GM21381 (cell line): ENCODE measurements at regions not wholly inside any gene's neighbourhood (a gene's known extent, or its start where the extent isn't known, plus 50 kb on each side); places are given as distances from the start of the nearest gene placed in this dataset.
"Not testable (repeated sequence)": the region's sequence is repeated elsewhere in the genome, so short reads cannot be mapped to it uniquely, and the experiment has no call there.

Experiments
- ATAC-seq: cut with Tn5 transposase; IDR thresholded peaks from one replicate; pipeline ENCODE4 v1.9.1; 2021; ENCODE audit warnings: mild to moderate bottlenecking, moderate library complexity; ENCODE audit not compliant: unreplicated experiment

DNA sequence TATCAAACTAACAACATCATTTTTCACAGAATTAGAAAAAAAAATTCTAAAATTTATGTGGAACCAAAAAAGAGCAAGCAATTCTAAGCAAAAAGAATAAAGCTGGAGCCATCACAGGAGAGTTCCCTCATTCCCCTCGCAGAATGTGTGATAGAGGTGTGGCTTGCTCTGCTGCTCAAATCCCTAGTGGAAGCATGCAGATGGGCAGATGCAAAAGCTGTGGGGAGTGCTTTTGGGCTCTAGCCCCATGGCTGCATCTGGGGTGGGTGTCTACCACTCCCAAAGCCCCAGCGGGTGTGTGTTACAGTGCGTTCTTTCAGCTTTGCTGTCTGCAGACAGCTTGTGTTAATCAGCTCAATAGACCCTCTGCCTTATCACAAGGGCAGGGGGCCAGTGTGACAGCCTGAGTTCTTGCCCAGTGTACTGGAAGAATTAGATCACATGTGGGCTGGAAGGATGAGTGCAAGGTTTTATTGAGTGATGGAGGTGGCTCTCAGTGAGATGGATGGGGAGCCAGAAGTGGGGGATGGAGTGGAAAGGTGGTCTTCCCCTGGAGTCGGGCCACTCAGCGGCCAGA lies 575.9 kb upstream of the LRRN3 start:
- not testable (repeated sequence) for ATAC-seq

- no peak for ATAC-seq
These were observed 571.1 kb upstream of the LRRN3 start for GRCh38 chr7:110519851-110520250.

- no peak for ATAC-seq
These were observed 569.5 kb upstream of the LRRN3 start for GRCh38 chr7:110521357-110521911.

DNA sequence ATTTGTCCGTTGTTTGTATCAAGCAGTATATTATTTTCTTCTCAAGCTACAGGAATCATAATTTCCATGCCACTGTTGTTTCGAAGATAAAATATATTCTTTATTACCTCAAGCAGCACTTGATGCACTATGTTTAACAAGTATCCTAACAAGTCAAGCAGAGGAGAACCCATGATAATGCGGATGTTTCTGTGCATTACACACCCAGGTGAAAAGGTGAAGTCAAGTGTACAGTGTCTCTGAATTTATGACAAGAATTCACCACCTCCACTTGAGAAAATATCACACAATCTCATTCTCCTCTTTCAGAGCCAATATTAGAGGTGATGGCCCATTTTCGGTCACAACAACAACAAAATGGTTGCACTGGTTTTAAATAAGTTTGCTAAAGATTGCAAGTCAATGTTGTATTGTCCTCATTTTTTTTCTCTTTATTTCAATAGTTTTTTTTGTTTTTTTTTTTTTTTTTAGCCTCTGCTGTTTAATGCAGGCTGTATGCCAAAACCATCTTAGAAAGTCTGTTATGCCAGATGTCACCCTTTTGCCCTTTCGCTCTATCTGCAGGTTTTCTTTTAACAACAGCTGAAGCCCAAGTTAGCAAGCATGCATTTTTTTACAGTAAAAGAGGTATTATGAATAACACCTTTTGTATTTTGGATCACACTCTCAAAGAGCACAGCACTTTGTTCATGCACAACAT lies 568.7 kb upstream of the LRRN3 start:
- ATAC-seq = no peak

DNA sequence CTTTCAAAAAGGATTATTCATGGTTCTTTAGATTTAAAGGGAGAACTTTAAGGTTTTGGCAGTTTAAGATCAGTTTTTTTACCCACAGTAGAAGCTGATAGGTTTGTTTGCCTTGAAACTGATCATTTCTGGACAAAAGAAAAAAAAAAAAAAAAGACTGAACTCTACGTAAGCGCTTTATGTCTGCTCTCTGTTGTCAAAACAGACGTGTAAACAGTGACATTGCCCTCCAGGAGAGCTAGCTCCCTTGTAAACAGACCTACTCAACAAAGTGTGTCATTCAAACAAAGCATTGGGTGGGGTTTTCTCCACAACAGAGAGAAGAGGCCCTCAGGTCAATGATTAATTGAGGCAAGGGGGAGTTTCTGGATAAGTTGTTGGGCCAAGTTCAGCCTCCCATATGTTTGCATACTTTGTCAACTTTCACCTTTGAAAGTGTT lies 568.1 kb upstream of the LRRN3 start:
- ATAC-seq = no peak

- no peak for ATAC-seq
These were observed 561.8 kb upstream of the LRRN3 start for GRCh38 chr7:110529175-110529574.

GRCh38 chr7:110531186-110531585 lies 559.7 kb upstream of the LRRN3 start:
- no peak for ATAC-seq

- no peak for ATAC-seq
These were observed 556.5 kb upstream of the LRRN3 start for GRCh38 chr7:110534241-110534931.

GRCh38 chr7:110539216-110539615 lies 551.7 kb upstream of the LRRN3 start:
- no peak for ATAC-seq

DNA sequence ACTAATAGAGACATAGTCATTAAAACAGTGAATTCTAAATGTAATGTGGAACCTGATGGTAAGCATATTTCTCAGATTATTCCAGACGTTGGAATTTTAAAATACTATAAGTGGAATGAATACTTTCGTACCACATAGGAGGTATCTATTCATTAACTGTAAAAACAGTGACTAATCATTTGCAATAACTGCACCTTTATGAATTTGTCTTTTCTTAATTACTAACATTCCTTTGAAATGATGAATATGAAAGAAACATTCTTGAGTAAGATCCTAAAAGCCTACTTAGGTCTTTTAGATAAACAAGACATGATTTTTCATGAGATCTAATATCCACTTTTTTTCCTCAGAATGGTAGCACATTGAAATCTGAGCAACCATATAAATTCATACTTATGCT lies 549.0 kb upstream of the LRRN3 start:
- ATAC-seq = no peak

DNA sequence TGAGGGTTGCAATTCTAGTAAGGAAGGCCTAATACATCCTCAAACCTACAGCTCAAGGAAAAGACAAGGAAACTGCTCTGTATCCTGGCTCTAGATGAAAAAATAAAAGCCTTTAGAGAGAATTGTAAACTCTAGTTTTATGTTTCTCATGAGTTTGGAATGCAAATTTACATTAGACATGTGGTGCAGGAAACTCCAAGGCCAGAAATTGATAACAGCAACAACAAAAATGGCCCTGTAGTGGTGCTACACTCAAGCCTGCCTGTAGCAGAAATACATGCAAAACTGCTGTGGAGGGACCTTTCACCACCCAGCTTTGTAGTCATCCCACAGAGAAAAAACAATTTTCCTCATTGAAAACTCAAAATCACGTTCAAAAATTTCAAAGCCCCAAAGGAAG lies 546.7 kb upstream of the LRRN3 start:
- no peak for ATAC-seq

DNA sequence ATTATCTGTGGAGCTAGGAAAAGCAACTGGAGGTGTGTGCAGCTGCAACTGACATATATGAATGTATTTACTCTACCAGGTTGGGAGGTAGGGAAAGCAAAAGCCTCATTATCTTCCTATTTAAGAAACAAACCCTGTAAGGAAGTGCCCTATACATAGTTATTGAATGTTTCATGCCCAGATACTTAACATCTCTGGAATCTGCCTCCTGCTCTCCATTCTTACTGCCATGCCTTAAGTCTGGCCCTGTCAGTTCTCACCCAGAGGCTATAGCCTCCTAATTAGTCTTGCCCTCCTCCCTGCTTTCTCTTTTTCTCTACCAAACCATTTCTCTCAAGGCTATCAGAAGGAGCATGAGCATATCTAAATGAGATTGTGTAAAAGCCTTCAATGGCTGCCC lies 542.6 kb upstream of the LRRN3 start:
- ATAC-seq = no peak

DNA sequence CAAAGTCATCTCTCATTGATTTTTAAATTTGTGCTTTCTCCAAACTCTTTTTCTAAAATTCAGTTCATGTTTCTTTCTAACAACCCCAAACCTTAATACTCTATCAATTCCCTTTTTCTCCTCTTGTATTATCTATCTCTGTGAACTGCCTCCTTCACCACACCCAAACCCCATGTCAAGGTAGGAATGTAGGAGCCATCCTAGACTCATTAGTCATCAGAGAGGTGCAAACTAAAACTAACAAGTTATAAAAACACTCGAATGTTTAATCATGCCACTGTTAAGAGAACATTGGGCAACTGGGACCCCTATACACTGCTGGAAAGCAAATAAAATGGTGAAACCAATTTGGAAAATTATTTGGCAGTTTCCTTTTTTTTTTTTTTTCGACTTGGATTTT lies 533.8 kb upstream of the LRRN3 start:
- no peak for ATAC-seq

GRCh38 chr7:110563286-110563685 lies 527.6 kb upstream of the LRRN3 start:
- ATAC-seq = not testable (repeated sequence)

GRCh38 chr7:110564246-110564645 lies 526.7 kb upstream of the LRRN3 start:
- ATAC-seq = no peak

- ATAC-seq = no peak
These were observed 522.5 kb upstream of the LRRN3 start for GRCh38 chr7:110568388-110568787.

DNA sequence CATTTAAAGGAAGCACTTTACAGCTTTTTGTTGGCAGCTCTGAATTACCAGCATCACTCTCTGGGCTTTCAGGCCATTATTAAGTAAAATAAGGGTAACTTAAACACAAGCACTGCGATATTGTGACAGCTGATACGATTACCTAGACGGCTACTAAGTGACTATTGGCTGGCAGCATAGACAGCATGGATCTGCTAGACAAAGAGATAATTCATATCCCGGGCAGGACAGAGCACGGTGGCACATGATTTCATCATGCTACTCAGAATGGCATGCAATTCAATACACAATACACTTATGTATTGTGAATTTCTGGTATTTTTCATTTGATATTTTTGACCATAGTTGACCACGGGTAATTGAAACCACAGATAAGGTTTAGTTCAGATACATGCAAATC lies 522.0 kb upstream of the LRRN3 start:
- no peak for ATAC-seq

- ATAC-seq = no peak
These were observed 521.3 kb upstream of the LRRN3 start for GRCh38 chr7:110569486-110570205.

- ATAC-seq = no peak
These were observed 516.9 kb upstream of the LRRN3 start for GRCh38 chr7:110573862-110574528.

DNA sequence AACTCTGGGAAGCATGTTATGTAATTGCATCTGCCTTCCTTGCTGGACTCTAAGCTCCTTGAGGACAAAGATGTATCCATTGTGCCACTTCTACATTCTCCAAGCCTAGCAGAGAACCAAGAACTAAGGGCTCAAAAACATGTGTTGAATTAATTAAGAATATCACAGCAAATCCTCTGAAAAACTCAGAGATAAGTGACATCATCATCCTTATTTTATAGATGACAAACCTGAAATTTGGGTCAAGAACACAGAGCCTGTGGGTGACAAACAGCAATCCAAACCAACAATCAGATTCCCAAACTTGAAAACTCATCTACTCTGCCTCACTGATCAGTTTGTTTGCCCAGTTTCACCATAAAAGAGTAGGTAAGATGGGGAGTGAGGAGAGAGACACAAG lies 503.6 kb upstream of the LRRN3 start:
- no peak for ATAC-seq

DNA sequence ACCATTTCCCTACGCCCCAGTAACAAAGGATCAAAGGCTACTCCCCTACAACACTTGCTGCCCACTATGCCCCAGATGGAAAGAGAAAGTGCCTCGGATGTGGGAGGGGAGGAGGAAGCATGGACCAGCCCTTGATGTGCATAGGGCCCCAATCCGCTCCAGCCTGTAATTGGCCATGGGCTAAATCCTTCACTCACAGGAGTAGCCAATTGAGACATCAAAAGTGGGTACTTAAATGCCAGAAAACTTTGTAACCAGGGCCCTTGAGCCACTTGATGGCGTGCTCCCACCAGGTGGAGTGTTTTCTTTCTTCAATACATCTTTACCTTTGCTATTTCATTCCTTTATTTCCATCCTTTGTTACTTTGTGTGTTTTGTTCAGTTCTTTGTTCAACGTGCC lies 500.5 kb upstream of the LRRN3 start:
- ATAC-seq = no peak
